Activated CD8-positive, alpha-beta T cell treated with anti-CD3 and anti-CD28 coated beads for 36 hours (primary cell): ENCODE measurements at regions not wholly inside any gene's neighbourhood (a gene's known extent, or its start where the extent isn't known, plus 50 kb on each side); places are given as distances from the start of the nearest gene placed in this dataset.

Experiments used
- ATAC-seq: fragments of 200-7000 bp; cut with Tn5 transposase; one replicate; pipeline ENCODE4 v1.10.0; 2021; ENCODE audit warnings: mild to moderate bottlenecking, moderate library complexity
- CTCF ChIA-PET: fragments of 350-600 bp; sonication (Branson Sonifier 250); formaldehyde crosslinking; loops from one replicate; lab custom pipeline; 2021; ENCODE audit warnings: antibody characterized with exemption; lab: Charles Lee
- POLR2A ChIA-PET: fragments of 350-600 bp; sonication (Branson Sonifier 250); formaldehyde crosslinking; loops from one replicate; lab custom pipeline; 2021; ENCODE audit warnings: antibody characterized with exemption; lab: Charles Lee
- DNase-seq: peaks from one replicate; pipeline ENCODE4 v3.0.0-alpha.2; 2020
- H3K27ac Mint-ChIP-seq: one replicate; pipeline ENCODE4 v1.8.0; 2021; ENCODE audit warnings: mild to moderate bottlenecking, mixed read lengths
- H3K27me3 Mint-ChIP-seq: one replicate; pipeline ENCODE4 v1.8.0; 2021; ENCODE audit warnings: mixed read lengths
- H3K36me3 Mint-ChIP-seq: one replicate; pipeline ENCODE4 v1.8.0; 2021; ENCODE audit warnings: low read depth, mixed read lengths
- H3K4me1 Mint-ChIP-seq: one replicate; pipeline ENCODE4 v1.8.0; 2021; ENCODE audit warnings: low read depth, mixed read lengths
- H3K4me3 Mint-ChIP-seq: one replicate; pipeline ENCODE4 v1.8.0; 2021; ENCODE audit warnings: mild to moderate bottlenecking, moderate library complexity, mixed read lengths
- H3K9me3 Mint-ChIP-seq: one replicate; pipeline ENCODE4 v1.8.0; 2021; ENCODE audit warnings: mixed read lengths
- intact Hi-C: fragments of 100-400 bp; cut with micrococcal nuclease; formaldehyde crosslinking; loops from one replicate; pipeline ENCODE4 v1.10.0; 2022
- TF ChIP-seq, protein P1 (sequence below): fragments of 200-600 bp; IDR thresholded peaks from one replicate; pipeline ENCODE4 v1.8.0; 2022; ENCODE audit warnings: antibody characterized with exemption, mild to moderate bottlenecking

DNA sequence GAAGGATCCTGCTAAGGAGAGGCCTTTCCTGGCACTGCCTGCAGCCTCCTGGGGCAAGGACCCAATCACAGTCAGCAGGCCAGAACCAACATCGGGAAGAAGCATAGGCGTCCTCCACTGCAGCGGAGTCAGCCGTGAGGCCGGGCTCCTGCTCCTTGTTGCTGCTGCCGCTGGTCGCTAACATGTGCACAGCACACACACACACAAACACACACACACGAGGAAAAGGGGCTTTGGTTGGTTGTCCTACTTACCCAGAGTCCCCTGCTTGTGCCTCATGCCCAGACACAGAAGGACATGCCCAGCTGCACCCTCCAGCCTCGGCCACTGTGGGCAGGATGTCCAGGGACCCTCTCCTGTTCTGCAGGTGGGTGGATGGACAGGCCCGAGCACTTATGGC, 209.4 kb downstream of the GLI2 start:
- no peaks in the 10 kb centered on the region for H3K4me1 Mint-ChIP-seq
- H3K9me3 Mint-ChIP-seq = no peaks in the 10 kb centered on the region
- H3K27ac Mint-ChIP-seq = no peak overlapping the region
- ChIA-PET POLR2A (no interaction called here), CTCF (no interaction called here)
- no peak for ATAC-seq
- TF ChIP-seq, protein P1, sequence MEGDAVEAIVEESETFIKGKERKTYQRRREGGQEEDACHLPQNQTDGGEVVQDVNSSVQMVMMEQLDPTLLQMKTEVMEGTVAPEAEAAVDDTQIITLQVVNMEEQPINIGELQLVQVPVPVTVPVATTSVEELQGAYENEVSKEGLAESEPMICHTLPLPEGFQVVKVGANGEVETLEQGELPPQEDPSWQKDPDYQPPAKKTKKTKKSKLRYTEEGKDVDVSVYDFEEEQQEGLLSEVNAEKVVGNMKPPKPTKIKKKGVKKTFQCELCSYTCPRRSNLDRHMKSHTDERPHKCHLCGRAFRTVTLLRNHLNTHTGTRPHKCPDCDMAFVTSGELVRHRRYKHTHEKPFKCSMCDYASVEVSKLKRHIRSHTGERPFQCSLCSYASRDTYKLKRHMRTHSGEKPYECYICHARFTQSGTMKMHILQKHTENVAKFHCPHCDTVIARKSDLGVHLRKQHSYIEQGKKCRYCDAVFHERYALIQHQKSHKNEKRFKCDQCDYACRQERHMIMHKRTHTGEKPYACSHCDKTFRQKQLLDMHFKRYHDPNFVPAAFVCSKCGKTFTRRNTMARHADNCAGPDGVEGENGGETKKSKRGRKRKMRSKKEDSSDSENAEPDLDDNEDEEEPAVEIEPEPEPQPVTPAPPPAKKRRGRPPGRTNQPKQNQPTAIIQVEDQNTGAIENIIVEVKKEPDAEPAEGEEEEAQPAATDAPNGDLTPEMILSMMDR = no peak
- H3K4me3 Mint-ChIP-seq = no peak overlapping the region
- no peak for DNase-seq
- H3K27me3 Mint-ChIP-seq = no peaks in the 10 kb centered on the region
- intact Hi-C loops = no loop called here
- H3K36me3 Mint-ChIP-seq = no peaks in the 10 kb centered on the region

DNA sequence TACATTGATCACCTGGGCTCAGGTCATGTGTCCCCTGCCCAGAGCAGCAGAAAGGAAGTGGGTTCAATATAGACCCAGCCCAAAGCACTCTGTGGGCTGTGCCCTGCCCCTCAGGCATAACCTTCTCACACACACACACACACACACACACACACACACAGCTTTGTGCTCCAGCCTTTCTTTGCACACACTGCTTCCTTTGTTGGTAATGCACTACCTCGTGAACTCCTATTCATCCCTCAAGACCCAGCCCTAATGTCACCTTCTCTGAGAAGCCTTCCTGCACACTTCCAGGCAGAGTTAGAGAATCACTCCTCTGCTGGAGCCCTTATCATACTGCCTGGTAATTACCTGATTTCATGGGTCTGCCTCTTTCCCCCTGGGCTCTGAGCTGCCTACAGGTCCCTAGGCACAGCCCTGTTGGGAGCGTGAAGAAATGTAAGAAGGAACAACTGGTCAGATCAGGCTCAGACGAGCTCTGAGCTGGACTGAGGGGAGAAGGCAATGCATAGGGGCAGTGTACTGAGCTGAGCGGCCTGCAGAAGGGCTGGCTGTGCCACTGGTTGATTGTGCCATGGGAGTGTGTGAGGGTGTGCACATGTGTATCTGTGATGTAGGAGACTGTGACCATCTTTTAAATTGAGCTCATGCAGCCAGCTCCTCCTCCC, 210.3 kb downstream of the GLI2 start:
- H3K27me3 Mint-ChIP-seq = no peaks in the 10 kb centered on the region
- no peaks in the 10 kb centered on the region for H3K4me1 Mint-ChIP-seq
- DNase-seq = no peak
- H3K27ac Mint-ChIP-seq = no peak overlapping the region
- CTCF ChIA-PET = interaction anchor here (0.8 kb wide), 1 partner anchor 136 kb away, joined by 3 read pairs; no protein-coding TSS in a partner anchor
- intact Hi-C loops = no loop called here
- POLR2A ChIA-PET = no interaction called here
- no peak overlapping the region for H3K4me3 Mint-ChIP-seq
- TF ChIP-seq, protein P1 = no peak
- no peak for ATAC-seq
- H3K9me3 Mint-ChIP-seq = no peaks in the 10 kb centered on the region
- H3K36me3 Mint-ChIP-seq = no peaks in the 10 kb centered on the region

DNA sequence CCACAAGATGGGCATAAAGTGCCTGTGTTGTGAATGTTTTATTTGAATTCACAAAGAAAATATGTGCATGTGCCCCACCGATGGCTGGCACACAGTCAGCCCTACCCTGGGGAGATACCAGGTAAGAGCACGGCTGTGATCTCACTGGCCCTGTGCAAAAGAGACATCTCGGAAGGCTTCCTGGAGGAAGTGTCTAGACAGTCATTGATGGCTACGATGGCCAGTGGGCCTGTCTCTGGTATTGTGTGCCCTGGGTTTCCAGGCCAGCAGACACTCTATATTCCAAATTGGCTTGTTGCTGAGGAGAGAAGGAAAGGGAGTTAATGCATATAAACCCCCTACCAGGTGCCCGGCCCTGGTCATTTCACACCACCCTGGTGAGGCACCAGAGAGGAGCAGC, 211.7 kb downstream of the GLI2 start:
- CTCF ChIA-PET = no interaction called here
- H3K4me3 Mint-ChIP-seq = no peak overlapping the region
- intact Hi-C loops = no loop called here
- no peak for DNase-seq
- H3K4me1 Mint-ChIP-seq = no peaks in the 10 kb centered on the region
- POLR2A ChIA-PET = no interaction called here
- no peaks in the 10 kb centered on the region for H3K27me3 Mint-ChIP-seq
- H3K27ac Mint-ChIP-seq = no peak overlapping the region
- no peak for ATAC-seq
- no peaks in the 10 kb centered on the region for H3K36me3 Mint-ChIP-seq
- TF ChIP-seq, protein P1 = no peak
- H3K9me3 Mint-ChIP-seq = no peaks in the 10 kb centered on the region

DNA sequence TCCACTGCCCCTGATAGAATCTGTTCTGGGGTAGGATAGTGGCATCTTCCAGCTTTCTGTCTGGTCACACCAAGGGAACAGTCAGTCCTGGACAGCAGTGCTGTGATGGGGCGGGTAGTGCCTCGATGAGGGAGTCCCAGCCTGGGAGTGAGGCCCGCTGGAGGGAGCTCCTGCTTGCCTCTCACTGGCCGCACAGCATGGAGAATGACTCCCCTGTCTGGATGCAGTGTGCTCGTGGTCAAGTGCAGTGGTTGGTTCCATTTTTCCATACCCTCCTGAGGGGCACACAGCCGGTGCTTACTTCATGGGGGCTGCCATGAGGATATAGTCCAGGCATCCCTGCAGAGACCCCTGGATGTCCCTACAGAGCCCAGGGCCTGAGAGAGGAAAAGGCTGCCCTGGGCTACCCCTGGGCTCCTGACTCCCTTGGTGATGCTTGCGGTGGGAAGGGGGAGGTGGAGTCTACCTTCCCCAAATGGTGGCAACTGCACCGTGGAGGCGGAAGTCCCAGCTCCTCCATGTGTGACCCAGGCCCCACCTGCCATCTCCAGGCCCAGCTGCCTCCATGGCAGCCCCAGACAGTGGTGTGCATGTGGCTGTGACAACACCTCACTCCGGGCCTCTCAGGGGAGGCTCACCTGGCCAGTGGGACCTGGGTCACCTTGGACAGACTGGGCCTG, 212.5 kb downstream of the GLI2 start:
- H3K27ac Mint-ChIP-seq = no peak overlapping the region
- ATAC-seq = no peak

DNA sequence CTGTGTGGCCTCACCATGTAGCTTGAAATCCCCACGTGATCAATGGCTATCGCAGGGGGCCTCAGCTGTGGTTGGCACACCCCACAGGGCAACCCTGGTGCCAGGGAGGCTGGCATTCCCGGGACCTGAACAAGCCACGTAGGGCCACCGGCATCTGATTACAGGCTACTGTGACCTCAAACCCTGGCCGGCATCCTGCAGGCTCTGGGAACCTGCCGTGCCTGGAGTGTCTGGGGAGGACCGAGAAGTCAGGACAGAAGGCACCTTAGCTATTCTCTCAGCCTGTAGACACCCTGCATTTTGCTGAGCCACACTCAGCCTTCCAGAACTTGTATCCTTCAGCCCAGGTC, 213.0 kb downstream of the GLI2 start:
- intact Hi-C loops = no loop called here
- TF ChIP-seq, protein P1 = no peak
- Mint-ChIP-seq H3K9me3 (no peaks in the 10 kb centered on the region), H3K27me3 (no peaks in the 10 kb centered on the region), H3K36me3 (no peaks in the 10 kb centered on the region), H3K4me1 (no peaks in the 10 kb centered on the region), H3K27ac (no peak overlapping the region), H3K4me3 (no peak overlapping the region)
- ChIA-PET POLR2A (interaction anchor here (0.7 kb wide), 1 partner anchor 440 kb away, joined by 3 read pairs; no protein-coding TSS in a partner anchor), CTCF (no interaction called here)
- ATAC-seq (no peak), DNase-seq (no peak)

More for the DNA sequence above, 212.5 kb downstream of the GLI2 start:
- H3K36me3 Mint-ChIP-seq = no peaks in the 10 kb centered on the region
- intact Hi-C loops = no loop called here
- no peaks in the 10 kb centered on the region for H3K27me3 Mint-ChIP-seq
- DNase-seq = no peak
- H3K9me3 Mint-ChIP-seq = no peaks in the 10 kb centered on the region
- ChIA-PET CTCF (no interaction called here), POLR2A (interaction anchor here (0.7 kb wide), 1 partner anchor 439 kb away, joined by 3 read pairs; no protein-coding TSS in a partner anchor)
- H3K4me1 Mint-ChIP-seq = no peaks in the 10 kb centered on the region
- TF ChIP-seq, protein P1 = no peak
- no peak overlapping the region for H3K4me3 Mint-ChIP-seq
